Activated CD4-positive, alpha-beta T cell treated with anti-CD3 and anti-CD28 coated beads for 36 hours (primary cell): ENCODE measurements at regions not wholly inside any gene's neighbourhood (a gene's known extent, or its start where the extent isn't known, plus 50 kb on each side); places are given as distances from the start of the nearest gene placed in this dataset.

Experiments
- ATAC-seq: fragments of 200-7000 bp; cut with Tn5 transposase; one replicate; pipeline ENCODE4 v1.10.0; 2021; ENCODE audit warnings: mild to moderate bottlenecking, moderate library complexity
- CTCF ChIA-PET: fragments of 350-600 bp; sonication (Branson Sonifier 250); formaldehyde crosslinking; loops from one replicate; lab custom pipeline; 2021; ENCODE audit warnings: antibody characterized with exemption; lab: Charles Lee
- POLR2A ChIA-PET: fragments of 350-600 bp; sonication (Branson Sonifier 250); formaldehyde crosslinking; loops from one replicate; lab custom pipeline; 2021; ENCODE audit warnings: antibody characterized with exemption, inconsistent platforms; lab: Charles Lee
- DNase-seq: peaks from one replicate; pipeline ENCODE4 v3.0.0-alpha.2; 2020
- H3K27ac Mint-ChIP-seq: one replicate; pipeline ENCODE4 v1.8.0; 2021; ENCODE audit warnings: mixed read lengths
- H3K27me3 Mint-ChIP-seq: one replicate; pipeline ENCODE4 v1.8.0; 2021; ENCODE audit warnings: mixed read lengths
- H3K36me3 Mint-ChIP-seq: one replicate; pipeline ENCODE4 v1.8.0; 2021; ENCODE audit warnings: low read depth, mixed read lengths
- H3K4me1 Mint-ChIP-seq: one replicate; pipeline ENCODE4 v1.8.0; 2021; ENCODE audit warnings: mixed read lengths
- H3K4me3 Mint-ChIP-seq: one replicate; pipeline ENCODE4 v1.8.0; 2021; ENCODE audit warnings: mild to moderate bottlenecking, moderate library complexity, mixed read lengths
- H3K9me3 Mint-ChIP-seq: one replicate; pipeline ENCODE4 v1.8.0; 2021; ENCODE audit warnings: low read depth, mixed read lengths
- intact Hi-C, 2 experiments: fragments of 100-400 bp; cut with DNase I in 1 of 2; cut with micrococcal nuclease in 1 of 2; formaldehyde crosslinking; loops; one replicate each; pipeline versions ENCODE4 v1.14.2 to v1.15.1; 2022 to 2024; cut with DNase I, micrococcal nuclease

GRCh38 chr7:67573639-67574038 is 577.0 kb downstream of the TYW1 start:
- intact Hi-C loops: no loop called here
- no peaks in the 10 kb centered on the region for H3K4me1 Mint-ChIP-seq
- H3K9me3 Mint-ChIP-seq: peaks cover 7% of the 10 kb centered on the region
- POLR2A ChIA-PET: no interaction called here
- no peak overlapping the region for H3K4me3 Mint-ChIP-seq
- DNase-seq (no peak), ATAC-seq (no peak)
- no peaks in the 10 kb centered on the region for H3K27me3 Mint-ChIP-seq
- CTCF ChIA-PET: no interaction called here
- H3K36me3 Mint-ChIP-seq: no peaks in the 10 kb centered on the region
- H3K27ac Mint-ChIP-seq: no peak overlapping the region

GRCh38 chr7:67588631-67589030 is 592.0 kb downstream of the TYW1 start:
- no peak overlapping the region for H3K27ac Mint-ChIP-seq
- CTCF ChIA-PET: no interaction called here
- DNase-seq (no peak), ATAC-seq (no peak)
- intact Hi-C loops: no loop called here
- H3K36me3 Mint-ChIP-seq: no peaks in the 10 kb centered on the region
- H3K4me3 Mint-ChIP-seq: no peak overlapping the region
- POLR2A ChIA-PET: no interaction called here
- peaks cover 17% of the 10 kb centered on the region for H3K9me3 Mint-ChIP-seq
- H3K4me1 Mint-ChIP-seq: no peaks in the 10 kb centered on the region
- H3K27me3 Mint-ChIP-seq: no peaks in the 10 kb centered on the region

GRCh38 chr7:67589183-67589582 is 592.5 kb downstream of the TYW1 start:
- DNase-seq (no peak), ATAC-seq (no peak)
- H3K36me3 Mint-ChIP-seq: no peaks in the 10 kb centered on the region
- no peak overlapping the region for H3K27ac Mint-ChIP-seq
- H3K9me3 Mint-ChIP-seq: peaks cover 14% of the 10 kb centered on the region
- ChIA-PET POLR2A (no interaction called here), CTCF (no interaction called here)
- intact Hi-C loops: no loop called here
- H3K4me3 Mint-ChIP-seq: no peak overlapping the region
- no peaks in the 10 kb centered on the region for H3K27me3 Mint-ChIP-seq
- no peaks in the 10 kb centered on the region for H3K4me1 Mint-ChIP-seq

GRCh38 chr7:67590649-67591048 is 594.0 kb downstream of the TYW1 start:
- Mint-ChIP-seq H3K4me3 (no peak overlapping the region), H3K9me3 (peaks cover 14% of the 10 kb centered on the region), H3K27me3 (no peaks in the 10 kb centered on the region), H3K27ac (no peak overlapping the region), H3K36me3 (no peaks in the 10 kb centered on the region), H3K4me1 (no peaks in the 10 kb centered on the region)
- ChIA-PET POLR2A (no interaction called here), CTCF (interaction anchor here (0.6 kb wide), 1 partner anchor 242 kb away, joined by 3 read pairs; no protein-coding TSS in a partner anchor)
- intact Hi-C loops: loop anchor here in 1 of 2 experiments (5.0 kb wide), 1 partner anchor 103 kb away; no protein-coding TSS in a partner anchor
- DNase-seq: no peak
- no peak for ATAC-seq

- Mint-ChIP-seq H3K9me3 (peaks cover 7% of the 10 kb centered on the region), H3K4me3 (no peak overlapping the region), H3K27me3 (no peaks in the 10 kb centered on the region), H3K4me1 (no peaks in the 10 kb centered on the region), H3K36me3 (no peaks in the 10 kb centered on the region), H3K27ac (no peak overlapping the region)
- POLR2A ChIA-PET: no interaction called here
- CTCF ChIA-PET: no interaction called here
- intact Hi-C loops: loop anchor here in 1 of 2 experiments (5.0 kb wide), 1 partner anchor 106 kb away; no protein-coding TSS in a partner anchor
- DNase-seq (no peak), ATAC-seq (no peak)
Measured at GRCh38 chr7:67593794-67594193, 597.2 kb downstream of the TYW1 start.

GRCh38 chr7:67595431-67596180 is 599.0 kb downstream of the TYW1 start:
- intact Hi-C loops: no loop called here
- H3K9me3 Mint-ChIP-seq: peaks cover 2% of the 10 kb centered on the region
- H3K4me1 Mint-ChIP-seq: no peaks in the 10 kb centered on the region
- no peak for ATAC-seq
- no peaks in the 10 kb centered on the region for H3K36me3 Mint-ChIP-seq
- CTCF ChIA-PET: interaction anchor here (0.6 kb wide), 1 partner anchor 751 kb away, joined by 3 read pairs; no protein-coding TSS in a partner anchor
- no peak overlapping the region for H3K27ac Mint-ChIP-seq
- H3K4me3 Mint-ChIP-seq: no peak overlapping the region
- DNase-seq: no peak
- no peaks in the 10 kb centered on the region for H3K27me3 Mint-ChIP-seq
- POLR2A ChIA-PET: no interaction called here

- DNase-seq (no peak), ATAC-seq (no peak)
- ChIA-PET POLR2A (no interaction called here), CTCF (no interaction called here)
- Mint-ChIP-seq H3K27ac (no peak overlapping the region), H3K4me1 (no peaks in the 10 kb centered on the region), H3K36me3 (no peaks in the 10 kb centered on the region), H3K4me3 (no peak overlapping the region), H3K27me3 (no peaks in the 10 kb centered on the region), H3K9me3 (peaks cover 5% of the 10 kb centered on the region)
- intact Hi-C loops: no loop called here
Measured at GRCh38 chr7:67597161-67597560, 600.5 kb downstream of the TYW1 start.

GRCh38 chr7:67598469-67598868 is 601.8 kb downstream of the TYW1 start:
- no peaks in the 10 kb centered on the region for H3K4me1 Mint-ChIP-seq
- H3K27ac Mint-ChIP-seq: no peak overlapping the region
- no peaks in the 10 kb centered on the region for H3K36me3 Mint-ChIP-seq
- peaks cover 8% of the 10 kb centered on the region for H3K9me3 Mint-ChIP-seq
- intact Hi-C loops: no loop called here
- ATAC-seq (no peak), DNase-seq (no peak)
- POLR2A ChIA-PET: no interaction called here
- H3K4me3 Mint-ChIP-seq: no peak overlapping the region
- no peaks in the 10 kb centered on the region for H3K27me3 Mint-ChIP-seq
- CTCF ChIA-PET: no interaction called here

- Mint-ChIP-seq H3K4me3 (no peak overlapping the region), H3K9me3 (peaks cover 8% of the 10 kb centered on the region), H3K36me3 (no peaks in the 10 kb centered on the region), H3K27me3 (no peaks in the 10 kb centered on the region), H3K4me1 (no peaks in the 10 kb centered on the region), H3K27ac (no peak overlapping the region)
- CTCF ChIA-PET: no interaction called here
- intact Hi-C loops: no loop called here
- no peak for ATAC-seq
- POLR2A ChIA-PET: no interaction called here
- no peak for DNase-seq
Measured at GRCh38 chr7:67599331-67600062, 602.9 kb downstream of the TYW1 start.

GRCh38 chr7:67602246-67602887 is 605.7 kb downstream of the TYW1 start:
- H3K27me3 Mint-ChIP-seq: no peaks in the 10 kb centered on the region
- H3K27ac Mint-ChIP-seq: no peak overlapping the region
- DNase-seq (no peak), ATAC-seq (no peak)
- CTCF ChIA-PET: no interaction called here
- POLR2A ChIA-PET: no interaction called here
- H3K4me3 Mint-ChIP-seq: no peak overlapping the region
- no peaks in the 10 kb centered on the region for H3K4me1 Mint-ChIP-seq
- intact Hi-C loops: no loop called here
- no peaks in the 10 kb centered on the region for H3K36me3 Mint-ChIP-seq
- H3K9me3 Mint-ChIP-seq: peaks cover 17% of the 10 kb centered on the region

- Mint-ChIP-seq H3K4me1 (no peaks in the 10 kb centered on the region), H3K27me3 (no peaks in the 10 kb centered on the region), H3K4me3 (no peak overlapping the region), H3K36me3 (no peaks in the 10 kb centered on the region), H3K9me3 (peaks cover 17% of the 10 kb centered on the region), H3K27ac (no peak overlapping the region)
- DNase-seq (no peak), ATAC-seq (no peak)
- intact Hi-C loops: no loop called here
- POLR2A ChIA-PET: no interaction called here
- CTCF ChIA-PET: no interaction called here
Measured at GRCh38 chr7:67604461-67605386, 608.1 kb downstream of the TYW1 start.
